ENCODE measurements at regions not wholly inside any gene's neighbourhood (a gene's known extent, or its start where the extent isn't known, plus 50 kb on each side); places are given as distances from the start of the nearest gene placed in this dataset.
A peak's percentile ranks its signal among the peaks of the same experiment; 100 is the strongest.

GRCh38 chr18:69196336-69196735 is 204.4 kb upstream of the DOK6 start:
- Histone ChIP-seq H2AK5ac (ENCODE audit: low read depth, low read length) (no peak overlapping the region), H3K9ac (replicated peaks in 1 of 4; ENCODE audit: extremely low read depth in 1 of 4, low read depth in 3 of 4, low read length in 3 of 4) (no peak overlapping the region), H2BK12ac (ENCODE audit: low read depth, low read length) (no peak overlapping the region), H3K79me1 (ENCODE audit: low read depth, low read length) (no peaks in the 10 kb centered on the region), H3K23me2 (ENCODE audit: low read depth, low read length) (no peaks in the 10 kb centered on the region), H3K27me3 (replicated peaks in 1 of 4; ENCODE audit: control insufficient read depth in 3 of 4, extremely low read depth in 1 of 4, insufficient read depth in 3 of 4, low read length in 3 of 4) (no peaks in the 10 kb centered on the region), H4K8ac (ENCODE audit: extremely low read depth, insufficient read depth, low read length) (no peak overlapping the region), H3K56ac (replicated peaks; ENCODE audit: insufficient read length, low read depth, low read length) (no peak overlapping the region), H2AFZ (ENCODE audit: low read length) (no peak overlapping the region), H3K23ac (ENCODE audit: insufficient read length) (no peak overlapping the region), H3K14ac (ENCODE audit: insufficient read length) (no peak overlapping the region), H3K9me3 (ENCODE audit: insufficient read depth in 2 of 2, low read depth in 1 of 2, low read length in 1 of 2) (no peaks in the 10 kb centered on the region), H4K5ac (ENCODE audit: insufficient read length, low read depth, low read length) (no peak overlapping the region), H3K27ac (ENCODE audit: low read depth, low read length) (no peak overlapping the region), H3K4me1 (replicated peaks in 1 of 4; ENCODE audit: control insufficient read depth in 3 of 4, insufficient read depth in 4 of 4, low read length in 3 of 4) (no peaks in the 10 kb centered on the region), H2BK15ac (ENCODE audit: low read length) (no peak overlapping the region), H4K20me1 (replicated peaks in 1 of 2; ENCODE audit: control insufficient read depth in 1 of 2, insufficient read depth in 2 of 2, low read length in 2 of 2) (no peaks in the 10 kb centered on the region), H3K79me2 (ENCODE audit: control insufficient read depth in 1 of 2, insufficient read depth in 2 of 2, low read length in 2 of 2) (no peaks in the 10 kb centered on the region), H2BK5ac (ENCODE audit: low read depth, low read length) (no peak overlapping the region), H3K4ac (replicated peaks; ENCODE audit: insufficient read length, low read depth, low read length) (no peak overlapping the region), H3K4me3 (ENCODE audit: extremely low read depth in 1 of 4, insufficient read depth in 2 of 4, low read depth in 3 of 4, low read length in 4 of 4) (no peak overlapping the region), H3K18ac (ENCODE audit: extremely low read depth, low read length) (no peak overlapping the region), H4K91ac (replicated peaks; ENCODE audit: insufficient read length, low read length) (no peak overlapping the region), H2BK120ac (replicated peaks; ENCODE audit: low read depth, low read length) (no peak overlapping the region), H2BK20ac (ENCODE audit: low read length) (no peak overlapping the region), H3K36me3 (ENCODE audit: control insufficient read depth in 2 of 4, insufficient read depth in 4 of 4, low read length in 3 of 4) (no peaks in the 10 kb centered on the region), H3K4me2 (ENCODE audit: insufficient read depth in 1 of 2, low read depth in 2 of 2, low read length in 2 of 2) (no peak overlapping the region)
- FAIRE-seq, result no peak
- DNase-seq (ENCODE audit: low read depth in 1 of 2, low spot score in 2 of 2), result no peak
- ChIA-PET POLR2A (ENCODE audit: partially characterized antibody) (no interaction called here), CTCF (ENCODE audit: partially characterized antibody) (no interaction called here)
- WGBS, 2 experiments (ENCODE audit: extremely low coverage in 1 of 2, insufficient coverage in 1 of 2, insufficient read length in 1 of 2, insufficient replicate concordance in 2 of 2, low coverage in 1 of 2, low lambda C conversion rate in 2 of 2, missing lambda C conversion rate in 1 of 2), result 98% methylated on average over 3 of the region's 3 CpGs; no CpG with 5 or more reads in 1 of the 2 experiments
- TF ChIP-seq MAFK (IDR thresholded peaks at IDR 0.05; ENCODE audit: low read depth, low read length) (peak; percentile 22; the same call in 1 of the 2 replicates), TAF7 (optimal IDR thresholded peaks at IDR 0.05; ENCODE audit: borderline replicate concordance, low read depth, low read length) (no peak)

Data from H1 (cell line).